ENCODE measurements at regions not wholly inside any gene's neighbourhood (a gene's known extent, or its start where the extent isn't known, plus 50 kb on each side); places are given as distances from the start of the nearest gene placed in this dataset.
"Not testable (repeated sequence)": the region's sequence is repeated elsewhere in the genome, so short reads cannot be mapped to it uniquely, and the experiment has no call there.

DNA sequence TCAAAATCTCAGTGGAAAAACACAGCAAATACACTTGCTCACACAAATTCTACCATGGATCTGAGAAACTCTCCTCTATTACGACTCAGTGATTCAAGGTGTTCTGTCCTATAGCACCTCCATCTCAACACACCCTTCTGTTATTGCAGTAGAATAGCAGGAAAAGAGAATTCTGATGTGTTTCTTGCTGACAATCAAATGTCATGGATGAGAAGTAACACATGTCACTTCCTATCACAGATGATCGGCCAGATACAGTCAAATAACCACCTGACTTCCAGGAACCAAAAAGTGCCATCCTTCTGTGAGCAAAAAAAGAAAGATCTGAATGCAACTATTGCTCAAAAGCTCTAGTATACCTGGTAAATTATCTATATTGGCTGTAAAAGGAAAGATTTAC lies 734.2 kb upstream of the GBE1 start:
- no peak for DNase-seq

DNA sequence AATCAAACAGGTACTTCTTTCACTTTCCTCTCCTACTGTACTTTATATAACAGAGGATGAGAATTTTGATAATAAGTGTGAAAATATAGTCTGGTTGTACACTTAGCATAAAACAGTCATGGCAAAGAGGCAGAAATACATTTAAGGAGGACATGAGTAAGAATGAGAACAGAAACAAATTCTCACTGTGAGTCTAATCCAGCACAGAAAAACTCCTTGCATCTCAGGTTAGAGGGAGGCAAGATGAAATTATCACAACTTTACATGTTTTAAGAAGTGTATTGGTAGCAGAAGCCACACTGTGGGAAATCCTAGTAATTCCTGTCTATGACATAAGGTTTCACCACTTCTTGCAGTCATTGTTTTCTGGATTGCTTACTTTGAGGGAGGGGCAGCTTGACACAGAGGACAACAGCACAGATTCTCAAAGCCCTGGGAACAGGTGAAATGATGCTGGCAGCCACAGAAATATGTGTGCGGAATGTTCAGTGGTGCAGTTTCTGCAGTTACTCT lies 733.6 kb upstream of the GBE1 start:
- no peak for DNase-seq

DNA sequence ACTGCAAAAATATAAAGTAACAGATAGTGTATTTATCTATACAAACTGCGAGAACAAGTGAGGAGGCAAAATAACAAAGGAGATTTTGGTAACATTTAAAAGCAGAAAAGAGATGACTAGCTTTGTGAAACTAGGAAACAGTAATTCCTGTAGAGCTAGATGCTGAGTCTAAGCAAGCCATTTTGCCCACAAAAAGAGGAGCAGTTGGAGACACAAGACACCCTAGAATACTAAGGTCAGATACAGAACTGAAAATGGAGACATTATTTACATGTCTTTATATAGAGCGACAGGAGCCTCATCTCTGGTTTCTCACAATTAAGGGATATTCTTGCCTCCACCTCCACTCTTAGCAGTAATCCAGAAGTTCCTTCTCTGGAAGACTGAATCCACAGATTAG lies 732.4 kb upstream of the GBE1 start:
- no peak for DNase-seq

DNA sequence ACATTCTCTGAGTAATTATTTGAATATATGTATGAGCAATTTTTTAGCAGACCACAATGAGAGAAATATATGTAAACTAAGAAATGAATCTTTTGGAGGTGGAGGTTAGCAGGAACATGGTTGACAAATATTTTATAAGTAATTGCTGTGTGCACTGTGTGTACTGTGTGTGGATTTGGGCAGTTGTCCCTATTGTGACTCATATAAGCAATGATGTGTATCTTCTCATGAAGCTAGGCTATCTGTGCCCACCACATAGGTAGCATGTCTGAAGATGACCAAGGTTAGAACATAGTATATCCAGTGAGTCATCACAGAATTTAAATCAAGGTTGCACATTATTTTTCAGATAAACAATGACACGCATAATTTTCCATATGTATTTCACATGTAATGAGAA lies 713.9 kb upstream of the GBE1 start:
- DNase-seq, result no peak

DNA sequence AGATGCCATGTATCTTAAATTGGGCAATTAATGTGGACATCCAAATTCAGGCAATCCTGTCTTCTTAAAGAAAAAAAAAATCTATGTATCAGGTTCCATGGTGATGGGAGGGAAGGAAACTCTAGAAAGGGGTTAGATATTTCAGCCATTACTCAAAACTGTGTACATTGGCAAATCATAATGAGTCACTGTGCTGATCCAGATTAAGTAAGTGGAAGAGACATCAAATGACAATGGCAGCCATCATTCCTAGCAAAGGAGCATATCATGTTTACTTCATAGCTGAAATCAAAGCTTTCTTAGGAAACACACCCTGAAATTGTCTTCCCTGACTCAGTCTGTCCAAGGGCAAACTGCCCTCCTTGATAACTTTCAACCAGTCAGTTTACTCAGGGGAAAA lies 713.3 kb upstream of the GBE1 start:
- DNase-seq, result no peak

DNA sequence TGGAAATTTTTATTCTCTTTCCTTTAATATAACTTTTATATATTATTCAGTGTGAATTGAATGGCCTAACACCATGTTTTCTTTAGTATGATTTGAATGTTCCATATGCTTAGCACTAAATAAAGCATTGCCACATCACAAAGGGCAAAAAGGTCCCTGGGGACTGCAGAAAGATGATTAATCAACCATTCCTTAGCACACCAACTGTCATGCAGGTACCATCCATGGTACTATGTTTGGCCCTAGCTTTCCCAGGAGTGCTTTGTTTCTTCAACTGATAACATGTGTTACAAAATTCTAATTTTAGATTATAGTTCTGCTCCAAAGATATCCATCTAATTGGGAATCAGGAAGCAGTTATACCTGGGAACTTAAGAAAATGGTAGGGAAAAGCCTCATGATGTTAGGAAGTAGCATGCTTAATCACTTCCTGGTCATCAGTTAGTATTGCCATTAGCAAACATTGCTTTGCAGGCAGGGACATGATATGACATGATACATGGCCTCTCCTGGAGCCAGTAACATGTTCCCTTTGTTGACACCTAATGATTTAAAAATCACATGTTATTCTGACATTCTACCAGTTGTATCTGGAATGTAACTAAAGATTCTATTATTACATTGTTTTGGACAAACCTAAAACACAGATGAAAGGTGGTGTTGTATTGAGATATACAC lies 712.6 kb upstream of the GBE1 start:
- no peak for DNase-seq

DNA sequence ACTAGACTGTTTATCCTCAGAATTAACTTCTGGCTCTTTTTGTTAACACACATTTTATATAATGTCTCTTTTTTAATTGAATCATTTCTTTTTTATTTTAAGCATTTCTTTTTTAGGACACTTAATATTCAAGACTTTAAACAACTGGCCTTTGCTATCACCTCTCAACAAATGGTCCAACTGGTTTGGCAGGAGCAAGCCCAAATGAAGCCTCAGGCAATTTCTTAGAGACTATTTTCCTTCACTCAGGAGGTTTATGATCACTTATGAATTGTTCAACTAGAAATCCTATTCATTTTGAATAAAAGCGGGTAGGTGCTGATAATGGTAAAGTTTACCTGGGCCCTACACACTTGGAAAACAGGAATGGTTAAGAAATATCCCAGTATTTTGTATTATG lies 705.6 kb upstream of the GBE1 start:
- no peak for DNase-seq

DNA sequence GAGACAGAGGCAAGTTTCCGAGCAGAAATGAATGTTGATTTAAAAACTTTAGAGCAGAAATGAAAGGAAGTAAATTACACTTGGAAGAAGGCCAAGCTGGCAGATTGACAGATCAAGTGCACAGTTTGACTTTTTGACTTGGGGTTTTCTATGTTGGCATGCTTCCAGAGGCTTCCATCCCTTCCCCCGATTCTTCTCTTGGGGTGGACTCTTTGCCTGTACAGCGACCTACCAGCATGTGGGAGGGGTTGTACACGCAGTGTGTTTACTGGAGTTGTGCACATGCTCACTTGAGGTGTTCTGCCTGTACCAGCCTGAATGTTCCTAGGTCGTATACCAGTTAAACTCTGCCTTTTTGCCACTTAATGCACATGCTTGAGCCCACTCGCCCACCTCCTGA lies 701.5 kb upstream of the GBE1 start:
- DNase-seq, result no peak

DNA sequence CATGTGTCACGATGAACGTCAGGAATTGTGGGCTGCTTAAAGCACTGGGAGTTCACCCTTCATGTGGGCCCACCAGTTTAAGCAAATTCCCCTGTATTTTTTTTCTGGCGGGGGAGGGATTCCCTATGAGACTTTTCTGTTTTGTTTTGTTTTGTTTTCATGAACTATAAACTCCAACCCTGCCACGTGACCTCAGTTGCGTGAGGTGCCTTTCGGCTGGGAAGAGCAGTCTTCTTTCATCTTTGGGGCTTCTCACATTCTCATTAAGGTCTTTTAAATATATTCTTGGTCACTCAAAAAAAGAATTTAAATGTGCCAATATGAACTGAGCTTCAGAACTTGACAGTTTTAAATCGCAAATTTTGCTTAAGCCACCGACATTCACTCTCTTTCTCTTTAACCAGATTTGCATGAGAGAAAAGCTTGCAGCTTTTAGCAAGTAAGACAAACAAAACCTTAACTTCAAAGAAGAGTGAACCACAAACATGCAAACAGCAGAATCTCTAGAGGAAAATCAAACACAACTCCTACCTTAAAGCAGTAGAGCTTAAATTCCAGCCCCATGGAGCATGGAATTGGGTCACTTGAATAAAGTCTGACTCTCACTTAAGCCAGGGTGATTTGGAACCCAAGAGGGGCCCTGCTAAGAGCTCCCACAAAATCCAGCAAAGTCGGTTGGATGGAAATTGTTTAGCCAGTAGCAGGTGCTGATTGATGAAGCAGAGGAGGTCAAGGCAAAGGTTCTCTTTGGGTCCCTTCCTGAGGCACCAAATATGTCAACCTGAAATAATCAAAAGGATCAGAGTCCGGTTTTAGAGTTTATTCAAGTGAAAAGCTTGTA lies 699.8 kb upstream of the GBE1 start:
- no peak for DNase-seq

DNA sequence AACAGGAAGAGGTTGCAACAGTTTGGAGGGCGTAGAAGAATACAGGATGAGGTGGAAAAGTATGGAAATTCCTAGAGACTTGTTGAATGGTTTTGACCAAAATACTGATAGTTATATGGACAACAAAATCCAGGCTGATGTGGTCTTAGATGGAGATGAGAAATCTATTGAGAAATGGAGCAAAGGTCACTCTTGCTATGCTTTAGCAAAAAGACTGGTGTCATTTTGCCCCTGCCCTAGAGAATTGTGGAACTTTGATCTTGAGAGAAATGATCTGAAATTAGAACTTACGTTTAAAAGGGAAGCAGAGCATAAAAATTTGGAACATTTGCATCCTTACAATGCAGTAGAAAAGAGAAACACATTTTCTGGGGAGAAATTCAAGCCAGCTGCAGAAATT lies 686.9 kb upstream of the GBE1 start:
- DNase-seq, result no peak

DNA sequence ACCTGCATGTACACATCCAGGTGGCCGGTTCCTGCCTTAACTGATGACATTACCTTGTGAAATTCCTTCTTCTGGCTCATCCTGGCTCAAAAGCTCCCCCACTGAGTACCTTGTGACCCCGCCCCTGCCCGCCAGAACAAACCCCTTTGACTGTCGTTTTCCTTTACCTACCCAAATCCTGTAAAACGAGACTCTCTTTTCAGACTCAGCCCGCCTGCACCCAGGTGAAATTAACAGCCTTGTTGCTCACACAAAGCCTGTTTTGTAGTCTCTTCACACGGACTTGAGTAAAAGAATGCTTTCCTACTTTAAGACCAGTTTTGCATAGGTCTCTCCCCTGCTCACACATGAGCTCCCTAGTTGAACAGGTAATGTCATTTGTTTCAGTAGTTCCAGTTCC lies 667.4 kb upstream of the GBE1 start:
- not testable (repeated sequence) for DNase-seq

DNA sequence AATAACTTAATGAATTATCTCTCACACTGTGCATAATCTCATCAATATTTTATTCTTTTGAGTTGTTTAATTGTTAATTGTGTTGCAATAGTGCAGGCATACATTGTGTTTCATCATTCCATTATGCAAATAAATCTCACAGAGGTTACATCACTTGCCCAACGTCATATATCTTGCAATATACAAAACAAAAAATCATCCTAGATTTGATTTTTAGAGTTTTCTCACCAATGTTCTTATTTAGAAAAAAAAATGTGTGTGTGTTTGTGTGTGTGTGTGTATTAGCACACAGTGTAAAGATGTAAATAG lies 662.5 kb upstream of the GBE1 start:
- no peak for DNase-seq

DNA sequence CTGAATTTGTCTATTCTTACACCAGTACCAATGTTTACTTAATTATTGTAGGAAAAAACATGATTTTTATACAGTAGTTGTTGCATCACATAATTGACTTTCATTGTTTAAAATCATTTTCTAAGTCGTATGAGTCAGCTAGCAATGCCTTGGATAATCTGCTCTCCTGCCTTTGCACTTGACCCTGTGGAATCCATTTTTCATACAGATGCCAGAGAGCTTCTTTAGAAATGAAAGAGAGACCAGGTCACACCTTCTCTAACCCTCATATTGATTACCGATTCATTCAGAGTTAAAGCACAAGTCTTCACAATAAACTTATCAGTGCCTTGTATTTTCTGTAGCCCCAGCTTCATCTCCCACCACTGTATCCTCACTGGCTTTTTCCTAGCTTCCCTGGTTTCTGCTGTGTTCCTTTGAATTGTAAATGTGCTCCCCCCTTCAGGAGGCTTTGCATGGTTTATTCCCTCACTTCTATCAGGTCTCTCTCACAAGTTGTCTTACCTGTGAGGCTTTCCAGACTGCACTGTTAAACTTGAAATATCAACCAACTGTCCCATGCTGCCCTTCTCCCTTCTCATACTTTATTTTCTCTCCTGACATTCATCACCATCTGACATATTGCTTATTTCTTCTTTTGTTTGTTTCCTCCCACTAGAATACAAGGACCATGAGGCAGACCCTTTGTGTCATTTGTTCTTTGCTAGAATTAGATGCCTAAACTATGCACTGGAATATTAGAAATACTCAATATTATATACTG lies 662.0 kb upstream of the GBE1 start:
- DNase-seq, result no peak

DNA sequence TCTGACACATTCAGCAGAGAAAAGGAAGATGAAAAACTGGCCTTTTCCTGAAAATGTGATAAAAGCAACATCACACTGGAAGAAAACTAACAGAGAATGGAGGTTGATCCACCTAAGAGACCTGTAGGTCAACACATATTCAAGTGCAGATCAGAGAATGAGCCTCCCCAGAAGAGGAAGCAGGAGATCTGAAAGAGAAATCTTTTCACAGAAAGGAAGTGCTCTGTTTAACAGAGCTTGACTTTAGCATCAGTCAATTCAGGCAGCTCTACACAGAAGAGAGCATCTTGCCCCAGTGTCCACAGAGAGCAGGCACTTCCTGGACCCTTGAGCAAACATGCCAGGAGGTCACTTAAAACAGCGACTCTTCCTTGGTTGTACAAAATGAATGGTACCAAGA lies 655.4 kb upstream of the GBE1 start:
- DNase-seq, result no peak

DNA sequence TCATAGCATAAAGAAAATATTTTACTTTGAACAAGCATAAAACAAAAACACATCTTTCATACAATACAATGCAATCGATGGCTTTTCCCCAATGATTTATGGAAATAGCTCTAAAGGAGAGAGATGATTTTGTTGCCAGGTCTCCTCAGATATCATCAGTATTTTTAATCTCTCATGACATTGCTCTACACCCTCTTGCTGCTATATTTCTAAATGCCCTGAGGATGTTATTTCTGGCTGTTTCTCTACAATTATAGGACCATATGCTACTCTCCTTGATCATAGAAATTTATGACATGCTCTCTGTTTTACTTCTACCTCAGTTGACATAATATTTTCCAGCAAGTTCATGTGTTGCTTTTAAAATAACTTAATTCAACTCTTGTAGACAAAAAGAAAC lies 654.9 kb upstream of the GBE1 start:
- DNase-seq, result no peak

DNA sequence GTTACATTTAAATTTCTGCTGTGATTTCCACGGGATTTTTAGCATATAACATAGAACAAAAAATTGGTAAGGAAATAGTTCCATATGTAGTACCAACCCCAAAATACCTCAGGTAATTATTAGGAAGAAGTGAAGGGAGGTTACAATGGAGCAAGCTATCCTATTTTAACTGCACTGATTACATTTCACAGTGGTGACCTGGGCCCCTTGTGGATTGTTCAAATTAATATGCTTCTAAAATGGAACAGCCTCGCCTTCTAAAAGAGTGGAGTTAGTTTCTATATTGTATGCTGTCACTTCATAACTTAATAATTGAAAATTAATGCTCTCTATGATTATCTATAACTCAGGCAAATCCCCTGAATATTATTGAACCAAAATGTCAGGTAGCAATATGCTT lies 651.7 kb upstream of the GBE1 start:
- DNase-seq, result no peak

DNA sequence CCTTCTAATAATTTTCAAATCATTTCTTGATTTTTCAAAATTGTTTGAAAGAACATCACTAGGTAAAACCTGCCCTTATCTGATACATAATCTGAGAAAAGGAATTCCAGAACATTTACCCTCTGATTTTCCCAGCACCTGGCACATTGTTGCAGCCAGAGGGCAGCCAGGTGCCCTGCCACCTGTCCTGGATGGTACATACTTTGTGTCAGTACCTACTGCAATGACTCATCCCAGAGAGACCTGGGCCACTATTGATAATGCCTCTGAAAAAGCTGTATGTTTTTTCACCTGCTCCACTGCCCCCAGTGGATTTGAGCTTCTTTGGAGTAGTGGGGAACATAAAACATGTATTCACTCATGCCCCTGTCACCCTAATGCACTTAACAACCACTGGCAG lies 648.9 kb upstream of the GBE1 start:
- DNase-seq, result no peak

DNA sequence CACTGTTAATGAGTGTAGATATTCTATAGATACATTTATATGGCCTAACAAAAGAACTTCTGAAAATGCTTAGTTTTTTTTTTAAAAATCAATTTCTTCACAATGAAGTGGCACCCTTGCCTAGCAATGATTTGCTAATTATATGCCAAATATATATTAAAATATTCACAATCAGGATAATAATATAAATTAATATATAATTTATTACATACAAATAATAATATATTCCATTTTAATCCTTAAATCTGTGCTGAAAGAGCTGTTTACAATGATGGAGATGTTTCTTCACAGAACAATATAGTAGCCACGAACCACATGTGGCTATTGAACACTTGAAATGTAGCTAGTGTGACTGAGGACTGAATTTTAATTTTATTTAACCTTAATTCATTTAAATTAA lies 648.4 kb upstream of the GBE1 start:
- no peak for DNase-seq

DNA sequence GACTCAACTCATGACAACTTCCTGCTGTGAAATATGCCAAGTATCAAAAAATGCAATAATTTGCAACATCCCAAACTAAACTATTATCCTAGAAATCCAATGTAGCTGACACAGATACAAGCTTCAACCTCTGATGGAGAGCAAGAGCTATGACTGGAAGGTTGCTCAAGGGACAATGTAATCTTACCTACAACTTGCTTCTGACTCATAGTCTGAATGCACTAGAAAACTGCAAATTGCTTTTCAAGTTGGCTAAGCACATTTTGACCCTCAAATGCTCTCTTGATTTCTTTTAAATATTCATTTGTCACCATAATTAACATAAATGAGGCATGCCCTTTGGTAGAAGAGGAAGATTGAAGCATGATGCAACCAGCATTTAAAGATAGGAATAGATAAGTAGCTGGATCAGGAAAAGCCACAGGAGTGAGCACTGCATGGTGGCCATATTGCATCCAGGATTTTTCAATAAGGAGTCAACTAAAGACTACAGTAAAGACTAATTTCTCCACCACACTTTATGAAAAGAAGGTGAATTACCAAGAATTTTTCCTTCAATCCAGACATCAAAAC lies 630.8 kb upstream of the GBE1 start:
- no peak for DNase-seq

DNA sequence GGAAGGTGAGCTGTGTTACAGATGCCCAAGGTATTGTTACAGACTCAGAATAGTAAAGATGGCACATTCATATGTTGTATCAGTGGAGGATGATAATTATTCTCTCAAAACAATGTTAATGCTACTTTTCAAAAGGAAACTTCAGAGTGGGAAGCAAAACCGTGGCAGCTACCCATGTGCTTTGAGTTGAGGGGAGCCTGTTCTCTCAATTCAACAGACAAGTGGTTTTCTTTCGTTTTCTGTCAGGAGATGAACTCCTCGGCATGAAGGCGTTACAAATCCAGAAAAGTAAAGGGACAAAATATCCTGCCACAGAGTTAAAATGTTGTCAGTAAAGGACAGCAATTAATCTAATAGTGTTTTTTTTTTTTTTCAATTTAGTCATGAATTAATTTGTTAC lies 629.4 kb upstream of the GBE1 start:
- no peak for DNase-seq

DNA sequence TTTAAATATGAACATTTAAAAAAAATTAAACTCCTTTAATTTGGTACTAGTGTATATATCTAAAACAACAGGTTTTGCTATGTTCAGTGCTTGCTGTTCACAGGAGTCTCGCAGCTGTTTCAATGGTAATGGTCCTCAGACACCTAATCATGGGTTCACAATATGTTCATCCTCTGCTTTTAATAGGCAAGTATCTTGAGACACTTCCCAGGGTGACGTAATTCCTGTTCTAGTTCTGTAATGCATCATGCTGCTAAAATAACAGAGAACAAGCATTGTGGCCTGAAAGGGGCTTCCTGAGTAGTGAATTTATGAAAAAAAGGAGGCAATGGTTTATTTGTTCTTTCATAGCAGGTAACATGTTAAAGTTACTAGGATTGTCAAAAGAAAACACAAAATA lies 625.2 kb upstream of the GBE1 start:
- DNase-seq, result no peak

DNA sequence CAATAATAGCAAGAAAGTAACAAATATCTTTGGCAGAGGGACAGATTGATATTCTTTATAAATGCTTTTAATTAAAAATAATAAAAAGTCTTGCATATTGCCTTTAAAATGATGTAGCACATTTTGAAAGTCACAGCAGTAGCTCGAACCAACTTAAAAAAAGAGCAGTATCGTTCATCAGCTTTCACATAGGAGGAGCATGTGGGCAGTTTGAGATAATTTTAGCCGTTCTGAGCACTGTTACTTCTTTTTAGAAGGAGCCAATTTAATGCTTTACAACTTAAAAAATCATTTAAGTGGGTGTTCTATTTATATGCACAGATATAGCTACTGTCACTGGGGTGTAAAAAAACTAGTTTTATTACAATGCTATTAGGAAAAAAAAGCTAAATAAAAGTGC lies 622.7 kb upstream of the GBE1 start:
- DNase-seq, result no peak

DNA sequence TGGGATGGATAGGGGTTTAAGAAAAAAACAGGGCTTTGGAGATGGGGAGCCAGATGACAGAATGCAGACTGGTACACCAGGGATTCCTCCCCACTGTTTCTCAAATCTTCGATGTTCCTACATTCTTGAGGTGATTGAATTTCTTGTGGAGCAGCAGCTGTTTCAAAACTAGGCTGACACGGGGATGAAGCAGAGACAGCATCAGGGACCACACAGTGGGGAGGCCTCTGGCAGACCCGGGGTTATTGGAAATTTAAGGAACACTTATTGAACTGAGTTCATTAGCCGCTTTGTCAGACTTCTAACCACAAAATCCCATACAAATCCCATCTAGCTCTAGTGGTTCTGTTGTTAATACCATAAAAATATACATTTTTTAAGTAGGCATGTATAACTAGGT lies 621.4 kb upstream of the GBE1 start:
- no peak for DNase-seq

DNA sequence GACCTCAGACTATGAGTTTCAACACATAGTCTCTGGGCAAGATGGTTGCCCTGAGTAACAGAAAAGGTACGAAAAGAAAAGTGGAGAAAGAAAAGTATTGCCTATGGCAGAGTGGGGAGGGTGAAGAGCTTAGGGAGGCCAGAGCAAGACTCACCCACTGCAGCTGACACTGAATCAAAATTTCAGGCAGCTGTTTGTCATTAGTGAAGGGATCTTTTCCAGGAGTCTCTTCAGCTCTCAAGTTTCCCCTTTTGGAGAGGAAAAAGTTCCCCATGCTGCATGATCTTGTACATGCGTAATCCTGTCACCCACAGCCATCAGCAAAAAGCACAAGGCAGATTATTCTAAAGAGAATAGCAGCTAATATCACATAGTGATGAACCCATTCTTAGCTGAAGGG lies 616.9 kb upstream of the GBE1 start:
- no peak for DNase-seq
